SIG-M5 treated with dmso at 0.1 percent for 504 hours (cell line): ENCODE measurements at regions not wholly inside any gene's neighbourhood (a gene's known extent, or its start where the extent isn't known, plus 50 kb on each side); places are given as distances from the start of the nearest gene placed in this dataset.

Source experiments
- DNase-seq: peaks from one replicate; lab custom pipeline; 2025; ENCODE audit not compliant: unreplicated experiment; lab: John Stamatoyannopoulos, UW

DNA sequence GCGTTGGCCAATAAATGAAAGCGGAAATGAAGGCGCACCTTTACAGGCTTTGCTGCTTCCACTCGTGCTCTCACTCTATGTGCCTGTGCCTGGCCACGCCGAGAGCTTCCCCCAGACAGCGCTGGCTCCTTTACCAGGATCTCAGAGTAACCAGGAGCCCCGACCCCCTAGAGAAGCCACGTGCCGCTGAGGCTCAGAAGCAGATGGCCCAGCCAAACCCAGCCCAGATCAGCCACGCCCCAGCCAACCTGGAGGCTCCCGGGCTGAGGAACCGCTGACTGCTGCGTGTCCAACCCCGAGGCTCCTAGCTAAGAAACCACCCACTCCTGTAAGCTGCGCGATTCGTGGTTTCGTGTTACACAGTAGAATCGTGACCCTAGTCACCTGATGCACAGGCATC is 199.3 kb downstream of the NCK2 start:
- DNase-seq = no peak
